ENCODE measurements at regions not wholly inside any gene's neighbourhood (a gene's known extent, or its start where the extent isn't known, plus 50 kb on each side); places are given as distances from the start of the nearest gene placed in this dataset.

DNA sequence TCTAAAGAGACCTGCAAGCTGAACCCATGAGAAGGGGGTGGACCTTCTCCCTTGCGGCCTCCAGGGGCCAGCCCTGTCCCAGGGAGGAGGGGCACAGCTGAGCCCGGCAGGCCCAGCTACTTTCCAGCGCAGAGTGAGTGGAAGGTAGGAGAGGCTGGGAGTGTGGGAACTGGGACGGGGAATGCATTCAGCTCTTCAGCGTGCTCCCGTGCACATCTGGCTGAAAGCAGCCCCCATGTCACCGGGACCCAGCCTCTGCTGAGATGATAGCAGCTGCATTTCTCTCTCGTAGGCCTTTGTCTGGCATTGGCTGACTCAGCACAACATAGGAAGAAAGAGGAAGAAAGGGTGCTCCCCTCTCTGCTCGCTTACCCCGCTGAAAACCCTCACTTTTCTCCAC, 951.5 kb downstream of the TBC1D22A start:
- TF ChIP-seq ARNTL (CRISPR knock-in tag; IDR thresholded peaks at IDR 0.05; ENCODE audit: borderline replicate concordance, low read depth) (no peak), ZFP3 (CRISPR knock-in tag; IDR thresholded peaks at IDR 0.05) (no peak), CSDC2 (CRISPR knock-in tag; IDR thresholded peaks at IDR 0.05) (no peak), ZFP30 (CRISPR knock-in tag; IDR thresholded peaks at IDR 0.05) (no peak), ZNF8 (CRISPR knock-in tag; IDR thresholded peaks at IDR 0.05) (no peak), POU6F1 (CRISPR knock-in tag; IDR thresholded peaks at IDR 0.05; ENCODE audit: borderline replicate concordance, low read depth) (no peak), ISL1 (CRISPR knock-in tag; IDR thresholded peaks at IDR 0.05) (no peak), SNAI2 (CRISPR knock-in tag; IDR thresholded peaks at IDR 0.05) (no peak), GLIS3 (CRISPR knock-in tag; IDR thresholded peaks at IDR 0.05) (no peak)
- TF ChIP-seq, protein P1, sequence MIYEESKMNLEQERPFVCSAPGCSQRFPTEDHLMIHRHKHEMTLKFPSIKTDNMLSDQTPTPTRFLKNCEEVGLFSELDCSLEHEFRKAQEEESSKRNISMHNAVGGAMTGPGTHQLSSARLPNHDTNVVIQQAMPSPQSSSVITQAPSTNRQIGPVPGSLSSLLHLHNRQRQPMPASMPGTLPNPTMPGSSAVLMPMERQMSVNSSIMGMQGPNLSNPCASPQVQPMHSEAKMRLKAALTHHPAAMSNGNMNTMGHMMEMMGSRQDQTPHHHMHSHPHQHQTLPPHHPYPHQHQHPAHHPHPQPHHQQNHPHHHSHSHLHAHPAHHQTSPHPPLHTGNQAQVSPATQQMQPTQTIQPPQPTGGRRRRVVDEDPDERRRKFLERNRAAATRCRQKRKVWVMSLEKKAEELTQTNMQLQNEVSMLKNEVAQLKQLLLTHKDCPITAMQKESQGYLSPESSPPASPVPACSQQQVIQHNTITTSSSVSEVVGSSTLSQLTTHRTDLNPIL (CRISPR knock-in tag; IDR thresholded peaks at IDR 0.05; ENCODE audit: low read depth), result no peak

All from SK-N-SH treated with all-trans-retinoic acid at 6 μM for 48 hours (cell line).